RCC 7860 (cell line): ENCODE measurements at regions not wholly inside any gene's neighbourhood (a gene's known extent, or its start where the extent isn't known, plus 50 kb on each side); places are given as distances from the start of the nearest gene placed in this dataset.
A peak's percentile ranks its signal among the peaks of the same experiment; 100 is the strongest.
"Not testable (repeated sequence)": the region's sequence is repeated elsewhere in the genome, so short reads cannot be mapped to it uniquely, and the experiment has no call there.

Experiments
- DNase-seq: peaks from one replicate; pipeline ENCODE4 v3.0.0-alpha.2; 2015; ENCODE audit warnings: low spot score
- FAIRE-seq: peaks from 2 replicates; lab custom pipeline; 2012; peaks lifted over from hg19 to GRCh38; lab: Jason Lieb, UNC

DNA sequence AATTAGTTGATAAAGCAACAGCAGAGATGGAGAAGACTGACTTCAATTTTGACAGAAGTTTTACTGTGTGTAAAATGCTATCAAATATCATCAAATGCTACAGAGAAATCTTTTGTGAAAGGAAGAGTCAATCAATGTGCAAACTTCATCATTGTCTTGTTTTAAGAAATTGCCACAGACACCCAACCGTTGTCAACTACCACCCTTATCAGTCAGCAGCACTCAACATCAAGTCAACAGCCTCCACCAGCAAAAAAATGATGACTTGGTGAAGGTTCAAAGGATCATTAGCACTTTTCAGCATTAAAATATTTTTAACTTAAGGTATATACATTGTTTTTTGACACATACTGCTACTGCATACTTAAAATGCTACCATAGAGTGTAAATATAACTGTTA, 888.8 kb downstream of the CDH18 start:
- DNase-seq: no peak
- no peak for FAIRE-seq

DNA sequence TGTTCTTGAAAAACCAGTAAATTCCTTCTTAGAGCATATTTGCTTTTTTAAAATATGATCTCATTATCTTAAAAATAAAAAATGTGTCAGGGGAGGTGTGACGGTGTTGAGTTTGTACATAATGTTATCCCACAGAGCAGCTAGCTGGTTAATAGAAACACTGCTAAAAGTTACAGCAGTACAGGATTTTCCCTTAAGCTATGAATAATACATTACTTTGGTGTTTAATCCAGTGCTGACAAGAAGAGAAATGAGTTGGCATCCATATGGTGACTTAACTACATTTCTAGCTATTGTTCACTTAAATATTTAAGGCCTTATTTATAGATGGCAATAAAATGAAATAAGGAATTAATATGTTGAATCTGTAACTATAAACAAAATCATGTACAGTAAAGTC, 883.1 kb downstream of the CDH18 start:
- DNase-seq (no peak), FAIRE-seq (no peak)

DNA sequence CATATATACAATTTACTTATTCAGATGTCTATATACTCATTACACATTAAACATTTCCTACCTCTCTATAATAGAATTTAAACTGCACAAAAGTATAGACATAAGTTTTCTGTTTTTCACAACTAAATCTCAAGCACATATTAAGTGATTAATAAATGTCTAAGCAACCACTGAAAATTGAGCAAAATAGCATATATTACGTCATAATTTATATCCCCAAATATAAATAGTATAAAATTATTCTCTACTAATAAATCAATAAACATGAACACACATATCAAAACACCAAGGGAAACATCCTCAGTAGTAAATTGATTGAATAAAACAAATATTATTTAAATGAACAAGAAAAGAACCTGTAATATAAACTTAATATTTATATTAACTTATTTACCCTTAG, 865.1 kb downstream of the CDH18 start:
- peak; percentile 53 for FAIRE-seq

DNA sequence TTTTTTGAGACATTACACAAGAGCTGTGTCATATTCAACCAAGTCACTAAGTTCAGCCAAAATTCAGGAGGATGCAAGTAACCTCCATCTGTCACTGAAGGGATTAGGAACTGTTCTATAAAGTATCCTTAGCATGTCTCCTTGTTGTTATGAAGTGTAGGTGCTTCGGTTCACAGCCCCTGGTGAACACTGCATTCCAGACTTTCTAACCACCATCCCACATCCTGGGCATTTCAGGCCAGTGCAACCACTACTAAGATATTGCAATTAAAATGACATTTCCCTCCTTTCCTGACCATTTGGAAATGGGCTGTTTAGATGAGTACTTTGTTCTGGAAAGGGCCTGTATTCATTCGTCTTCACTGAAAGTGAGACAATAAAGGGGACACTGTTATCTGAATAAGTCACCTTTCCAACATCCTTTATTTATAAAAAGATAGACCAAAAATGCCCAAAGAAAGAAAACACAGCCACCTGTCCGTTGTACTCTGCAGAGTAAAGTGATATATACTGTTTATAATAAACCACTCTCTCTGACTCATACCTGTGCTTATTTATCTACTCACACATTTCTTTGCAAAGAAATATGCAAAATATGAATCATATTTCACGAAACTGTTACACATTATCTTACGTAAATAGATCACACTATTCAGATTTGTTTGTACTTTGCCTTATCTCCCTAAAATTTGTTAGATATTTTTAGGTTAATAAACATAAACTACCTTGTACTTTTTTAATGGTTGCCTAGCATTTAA, 861.9 kb downstream of the CDH18 start:
- no peak for DNase-seq
- FAIRE-seq: no peak

More for the DNA sequence above, 865.1 kb downstream of the CDH18 start:
- no peak for DNase-seq

DNA sequence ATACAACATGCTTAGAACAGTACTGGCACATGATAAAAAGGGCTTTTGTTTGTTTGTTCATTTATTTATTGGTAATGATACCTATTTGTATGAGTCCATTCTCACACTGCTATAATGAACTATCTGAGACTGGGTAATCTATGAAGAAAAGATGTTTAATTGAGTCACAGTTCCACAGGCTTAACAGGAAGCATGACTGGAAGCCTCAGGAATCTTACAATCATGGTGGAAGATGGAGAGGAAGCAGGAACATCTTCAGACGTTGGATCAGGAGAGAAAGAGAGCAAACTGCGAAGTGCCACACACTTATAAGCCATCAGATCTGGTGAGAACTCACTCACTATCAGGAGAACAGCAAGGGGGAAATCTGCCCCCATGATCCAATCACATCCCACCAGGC, 847.7 kb downstream of the CDH18 start:
- no peak for DNase-seq
- no peak for FAIRE-seq

DNA sequence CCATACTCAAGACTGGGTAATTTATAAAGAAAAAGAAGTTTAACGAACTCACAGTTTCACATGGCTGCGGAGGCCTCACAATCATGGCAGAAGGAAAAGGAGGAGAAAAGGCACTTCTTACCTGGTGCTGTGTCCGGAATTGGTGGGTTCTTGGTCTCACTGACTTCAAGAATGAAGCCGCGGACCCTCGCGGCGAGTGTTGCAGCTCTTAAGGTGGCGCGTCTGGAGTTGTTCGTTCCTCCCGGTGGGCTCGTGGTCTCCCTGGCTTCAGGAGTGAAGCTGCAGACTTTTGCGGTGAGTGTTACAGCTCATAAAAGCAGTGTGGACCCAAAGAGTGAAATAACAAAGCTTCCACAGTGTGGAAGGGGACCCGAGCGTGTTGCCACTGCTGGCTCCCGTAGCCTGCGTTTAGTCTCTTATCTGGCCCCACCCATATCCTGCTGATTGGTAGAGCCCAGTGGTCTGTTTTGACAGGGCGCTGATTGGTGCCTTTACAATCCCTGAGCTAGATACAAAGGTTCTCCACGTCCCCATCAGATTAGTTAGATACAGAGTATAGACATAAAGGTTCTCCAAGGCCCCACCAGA, 846.0 kb downstream of the CDH18 start:
- not testable (repeated sequence) for DNase-seq, FAIRE-seq

DNA sequence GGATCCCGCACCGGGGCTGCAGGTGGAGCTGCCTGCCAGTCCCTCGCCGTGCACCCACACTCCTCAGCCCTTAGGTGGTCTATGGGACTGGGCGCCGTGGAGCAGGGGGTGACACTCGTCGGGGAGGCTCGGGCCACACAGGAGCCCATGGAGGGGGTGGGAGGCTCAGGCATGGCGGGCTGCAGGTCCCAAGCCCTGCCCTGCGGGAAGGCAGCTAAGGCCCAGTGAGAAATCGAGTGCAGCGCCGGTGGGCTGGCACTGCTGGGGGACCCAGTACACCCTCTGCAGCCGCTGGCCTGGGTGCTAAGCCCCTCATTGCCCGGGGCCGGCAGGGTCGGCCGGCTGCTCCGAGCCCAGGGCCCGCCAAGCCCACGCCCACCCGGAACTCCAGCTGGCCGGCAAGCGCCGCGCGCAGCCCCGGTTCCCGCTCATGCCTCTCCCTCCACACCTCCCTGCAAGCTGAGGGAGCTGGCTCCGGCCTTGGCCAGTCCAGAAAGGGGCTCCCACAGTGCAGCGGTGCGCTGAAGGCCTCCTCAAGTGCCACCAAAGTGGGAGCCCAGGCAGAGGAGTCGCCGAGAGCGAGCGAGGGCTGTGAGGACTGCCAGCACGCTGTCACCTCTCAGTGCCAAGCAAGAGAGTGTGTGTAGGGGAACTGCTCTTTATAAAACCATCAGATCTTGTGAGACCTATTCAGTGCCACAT, 845.1 kb downstream of the CDH18 start:
- not testable (repeated sequence) for FAIRE-seq, DNase-seq

DNA sequence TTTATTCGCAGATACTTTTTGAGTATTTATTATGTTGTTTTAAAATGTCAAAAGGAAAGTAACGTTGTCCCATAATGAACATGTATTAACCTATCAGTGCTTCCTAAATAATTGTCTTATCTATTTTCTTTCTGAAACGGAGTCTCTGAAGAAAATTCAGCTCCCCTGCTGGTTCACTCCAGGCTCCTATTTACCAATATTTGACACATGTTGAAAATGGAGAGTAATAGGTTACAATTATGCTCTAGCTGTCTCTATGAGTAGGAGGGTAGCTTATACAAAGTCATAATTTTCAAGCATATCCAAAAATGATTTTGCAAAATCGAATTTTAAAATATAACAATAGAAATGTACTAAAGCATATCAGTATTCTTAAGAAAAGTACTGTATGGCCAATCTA, 844.1 kb downstream of the CDH18 start:
- FAIRE-seq: no peak
- no peak for DNase-seq

DNA sequence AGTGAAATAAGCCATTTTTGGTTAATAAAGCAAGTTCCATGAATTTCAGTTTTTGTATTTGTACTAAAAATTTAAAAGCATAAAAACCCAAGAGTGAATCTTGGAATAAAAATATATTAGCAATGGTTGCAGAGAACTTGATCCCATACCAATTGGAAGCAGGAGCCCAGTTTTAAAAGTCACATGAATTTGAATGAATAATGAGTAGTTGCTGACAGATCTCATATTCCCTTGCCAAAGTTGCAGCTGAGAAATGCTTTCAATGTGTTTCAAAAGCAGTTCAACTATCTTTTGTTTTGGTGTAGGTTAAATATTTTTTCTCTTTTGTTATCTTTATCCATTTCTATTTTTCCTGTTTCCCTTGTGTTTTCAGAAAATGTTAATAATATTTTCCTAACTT, 818.6 kb downstream of the CDH18 start:
- DNase-seq (no peak), FAIRE-seq (no peak)

DNA sequence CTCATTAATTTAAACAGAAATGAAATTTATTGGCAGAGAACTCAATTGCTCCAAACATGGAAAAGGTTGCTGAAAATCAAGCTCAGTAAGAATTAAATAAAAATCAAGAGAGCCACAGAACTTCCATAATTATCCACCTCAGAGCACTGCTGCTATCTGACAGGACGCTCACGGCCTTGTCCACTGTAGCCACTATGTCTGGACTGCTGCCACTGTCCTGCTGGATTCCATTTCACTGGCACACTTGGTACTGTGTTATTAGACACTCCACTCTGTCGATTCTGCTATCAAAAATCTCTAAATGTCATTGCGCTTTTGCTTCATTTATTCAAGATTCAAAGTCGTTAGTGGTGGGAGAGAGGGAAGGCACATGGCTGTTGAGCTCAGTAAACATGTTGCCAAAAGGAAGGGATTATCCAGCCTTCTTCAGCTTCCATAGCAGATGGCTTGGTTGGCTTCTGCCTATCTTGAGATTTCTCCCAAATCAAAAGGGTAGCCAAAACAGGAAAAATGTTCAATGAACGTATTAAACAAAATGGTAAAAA, 815.0 kb downstream of the CDH18 start:
- no peak for FAIRE-seq
- DNase-seq: no peak

DNA sequence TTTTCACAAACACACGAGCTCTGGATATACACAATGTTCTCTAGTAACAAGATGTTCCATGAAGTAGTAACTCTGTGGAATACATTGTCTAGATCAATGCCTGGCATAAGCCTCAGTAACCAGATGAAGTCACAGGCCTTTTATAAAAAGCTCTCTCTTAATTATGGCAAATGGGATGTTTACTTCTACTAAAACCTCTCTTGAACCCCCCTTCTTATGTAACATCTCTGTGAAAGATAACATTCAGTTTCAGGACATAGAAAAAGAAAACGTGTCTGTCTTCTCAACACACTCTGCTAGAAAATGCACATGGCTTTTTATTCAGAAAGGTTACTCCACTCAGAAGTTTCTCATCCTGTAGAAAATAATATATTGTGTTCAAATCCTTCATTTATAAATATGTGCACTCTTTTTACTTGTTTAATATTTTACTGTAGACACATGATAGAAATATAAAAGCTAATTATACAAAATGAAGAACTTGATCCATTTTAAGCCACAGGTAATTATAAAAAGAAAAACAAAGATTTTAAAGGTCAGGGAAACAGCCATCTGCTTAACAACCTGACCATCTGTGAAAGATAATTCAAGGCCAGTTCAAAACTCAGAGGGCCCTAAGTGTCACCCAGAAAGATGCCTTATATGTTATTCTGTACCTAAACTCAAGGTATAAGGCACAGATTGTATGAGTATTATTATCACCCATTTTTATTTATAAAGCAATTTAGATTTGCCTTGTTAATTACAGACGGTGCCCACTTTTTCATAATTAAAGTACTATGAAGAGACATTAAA, 812.0 kb downstream of the CDH18 start:
- FAIRE-seq: no peak

DNA sequence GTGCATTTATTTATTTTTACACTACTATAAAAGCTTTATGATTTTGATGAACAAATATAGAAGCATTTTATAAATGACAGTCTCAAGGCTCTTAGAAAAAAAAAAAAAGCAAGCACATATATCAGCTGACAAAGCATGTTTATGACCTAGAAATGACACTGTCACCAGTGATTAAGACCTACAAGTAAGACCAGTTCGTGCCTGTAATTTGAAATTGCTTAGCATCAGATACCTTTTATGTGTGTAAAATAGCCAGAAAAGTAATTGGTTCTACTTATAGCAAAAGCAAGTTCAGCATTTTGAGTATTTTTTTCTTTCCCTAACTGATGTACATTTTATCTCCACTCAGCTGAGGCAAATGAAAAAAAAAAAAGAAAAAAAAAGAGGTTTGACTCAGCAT, 808.4 kb downstream of the CDH18 start:
- DNase-seq: no peak
- no peak for FAIRE-seq

More for the DNA sequence above, 812.0 kb downstream of the CDH18 start:
- no peak for DNase-seq

DNA sequence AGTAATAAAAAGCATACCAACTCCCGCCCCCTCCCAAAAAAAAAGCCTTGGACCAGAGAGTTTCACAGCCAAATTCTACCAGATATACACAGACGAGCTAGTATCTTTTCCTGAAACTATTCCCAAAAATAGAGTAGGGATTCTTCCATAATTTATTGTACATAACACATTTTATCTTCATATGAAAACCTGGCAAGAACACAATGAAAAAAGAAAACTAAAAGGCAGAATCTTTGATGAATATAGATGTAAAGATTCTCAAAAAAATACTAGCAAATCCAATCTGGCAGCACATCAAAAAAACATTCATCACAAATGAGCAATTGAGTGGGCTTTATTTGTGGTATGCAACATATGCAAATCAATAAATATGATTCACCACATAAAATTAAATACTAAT, 798.8 kb downstream of the CDH18 start:
- DNase-seq: no peak
- no peak for FAIRE-seq

DNA sequence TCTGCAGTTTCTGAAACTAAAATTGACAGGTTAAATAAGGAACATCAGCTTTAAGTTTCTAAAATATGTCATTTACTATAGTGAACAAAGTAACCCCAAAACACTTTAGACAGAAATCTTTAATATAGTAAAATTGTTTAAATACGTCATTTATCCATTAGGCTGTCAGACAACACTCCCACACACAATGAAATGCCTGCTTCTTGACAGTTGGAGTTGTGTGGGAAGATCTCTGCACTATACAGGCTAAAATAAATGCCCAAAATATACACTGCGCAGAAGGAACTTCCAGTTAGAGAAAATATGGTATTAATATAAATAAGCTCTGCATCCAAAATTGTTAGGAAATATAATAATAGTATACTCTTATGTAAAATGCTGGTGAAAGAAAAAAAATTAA, 794.4 kb downstream of the CDH18 start:
- DNase-seq (no peak), FAIRE-seq (no peak)

DNA sequence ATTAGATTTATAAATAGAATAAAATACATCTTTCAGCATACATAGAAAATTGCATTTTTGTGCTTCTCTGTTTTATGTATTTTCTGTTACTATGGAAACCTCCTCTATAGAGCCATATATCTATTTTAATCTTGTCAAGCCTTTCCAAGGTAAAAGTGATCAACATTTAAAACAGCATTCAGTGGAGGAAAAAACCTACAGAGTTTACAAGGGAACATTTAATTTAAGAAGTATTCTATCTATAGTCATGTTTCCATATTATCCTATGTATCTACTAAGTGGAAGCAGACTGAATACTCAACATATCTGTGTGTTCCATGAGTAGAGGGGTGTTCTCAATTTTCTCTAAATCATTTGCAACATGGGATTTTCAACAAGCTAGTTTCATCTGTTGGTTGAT, 791.4 kb downstream of the CDH18 start:
- no peak for FAIRE-seq
- no peak for DNase-seq

DNA sequence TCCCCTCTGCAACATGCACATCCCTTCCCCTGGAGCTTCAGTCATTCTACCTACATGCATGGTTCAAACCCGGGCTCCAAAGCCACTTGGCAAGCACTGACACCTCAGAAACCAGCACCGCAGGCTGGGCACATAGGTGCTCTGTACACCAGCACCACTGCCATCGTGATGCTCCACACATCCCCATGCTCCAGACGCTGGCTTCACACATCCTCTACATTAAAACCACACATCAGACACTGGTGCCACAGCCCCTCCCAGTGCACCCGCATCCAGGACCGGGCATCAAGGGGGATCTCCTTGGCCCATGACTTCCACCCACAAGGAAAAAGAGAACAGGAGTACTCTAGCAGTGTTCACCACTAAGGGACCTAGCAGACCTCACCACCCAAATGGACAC, 787.7 kb downstream of the CDH18 start:
- no peak for DNase-seq
- FAIRE-seq: no peak

DNA sequence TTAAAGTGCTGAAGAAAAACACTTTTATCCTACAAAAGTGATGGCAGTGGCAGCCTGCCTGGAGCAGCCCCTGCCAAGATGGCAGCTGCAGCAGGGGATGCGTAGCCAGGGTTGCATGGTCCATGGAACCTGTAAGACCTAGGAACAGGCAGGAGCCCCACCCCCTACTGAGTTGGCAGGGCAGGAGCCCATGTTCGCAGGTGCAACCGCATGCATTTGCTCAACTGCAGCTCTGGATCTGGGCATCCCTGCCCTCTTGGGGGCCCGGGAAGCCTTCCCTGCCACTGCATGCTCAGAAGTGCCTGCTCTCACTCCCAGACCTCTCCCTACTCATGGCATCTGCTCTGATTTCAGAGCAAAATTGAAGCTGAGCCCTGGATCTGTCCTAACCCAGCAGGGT, 779.6 kb downstream of the CDH18 start:
- DNase-seq: no peak
- FAIRE-seq: no peak

DNA sequence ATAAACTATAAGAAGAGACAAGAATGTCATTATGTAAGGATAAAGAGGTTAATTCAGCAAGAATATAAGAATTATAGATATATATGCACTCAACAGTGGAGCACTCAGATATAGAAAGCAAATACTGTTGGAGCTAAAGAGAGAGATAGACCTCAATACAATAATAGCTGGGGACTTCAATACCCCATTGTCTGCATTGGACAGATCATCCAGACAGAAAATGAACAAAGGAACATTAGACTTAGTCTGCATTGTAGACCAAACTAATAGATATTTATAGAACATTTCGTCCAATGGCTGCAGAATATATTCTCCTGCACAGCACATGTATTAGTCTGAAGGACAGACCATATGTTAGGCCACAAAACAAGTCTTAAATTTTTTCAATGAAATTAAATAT, 777.1 kb downstream of the CDH18 start:
- no peak for FAIRE-seq
- DNase-seq: no peak

DNA sequence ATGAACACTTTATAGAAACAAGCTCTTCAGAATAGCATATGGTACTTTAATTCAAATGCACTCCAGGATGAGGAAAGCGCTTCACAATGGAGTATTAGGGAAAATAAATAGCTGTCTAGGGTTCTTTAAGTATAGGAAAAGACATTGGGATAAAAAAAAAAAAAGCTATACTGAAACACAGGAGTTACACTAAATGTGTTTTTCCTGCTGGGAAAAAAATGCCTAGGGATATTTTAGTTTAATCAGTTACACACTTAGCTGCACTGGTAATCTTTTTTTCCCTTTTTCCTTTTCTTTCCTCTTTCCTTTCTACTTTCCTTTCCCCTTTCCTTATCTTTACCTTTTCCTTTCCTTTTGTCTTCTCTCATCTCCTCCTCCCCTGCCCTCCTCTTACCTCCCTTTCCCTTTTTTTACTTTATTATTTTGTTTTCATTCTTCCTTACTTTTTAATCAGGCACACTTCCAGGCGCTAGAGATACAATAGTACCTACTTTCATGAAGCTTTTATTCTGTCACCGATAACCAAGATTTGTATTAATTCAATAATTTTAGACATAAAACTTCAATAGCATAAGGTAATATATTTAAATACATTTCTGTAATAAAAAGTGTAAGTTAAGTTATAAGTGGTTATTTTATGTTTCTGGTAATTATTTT, 758.7 kb downstream of the CDH18 start:
- DNase-seq (no peak), FAIRE-seq (peak; percentile 8)

DNA sequence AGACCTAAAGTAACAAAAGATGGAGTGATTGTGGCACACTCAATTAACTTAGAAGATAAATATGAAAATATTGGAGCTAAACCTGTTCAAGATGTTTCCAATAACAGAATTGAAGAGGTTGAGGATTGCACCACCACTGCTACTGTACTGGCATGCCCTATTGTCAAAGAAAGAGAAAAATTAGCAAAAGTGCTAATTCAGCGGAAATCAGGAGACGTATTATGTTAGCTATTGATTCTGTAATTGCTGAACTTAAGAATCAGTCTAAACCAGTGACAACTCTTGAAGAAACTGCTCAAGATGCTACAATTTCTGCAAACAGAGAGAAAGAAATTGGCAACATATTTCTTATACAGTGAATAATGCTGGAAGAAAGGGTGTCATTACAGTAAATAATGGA, 754.4 kb downstream of the CDH18 start:
- DNase-seq: no peak
- FAIRE-seq: no peak
